Aorta (tissue), 5 donors: ENCODE measurements at regions not wholly inside any gene's neighbourhood (a gene's known extent, or its start where the extent isn't known, plus 50 kb on each side); places are given as distances from the start of the nearest gene placed in this dataset.
"Not testable (repeated sequence)": the region's sequence is repeated elsewhere in the genome, so short reads cannot be mapped to it uniquely, and the experiment has no call there.

Source experiments
- ATAC-seq: fragments of 200-7000 bp; cut with Tn5 transposase; one replicate; pipeline ENCODE4 v1.9.1; 2022; ENCODE audit warnings: moderate library complexity; ENCODE audit not compliant: low FRiP score
- DNase-seq, 2 donors: peaks; one replicate each; pipeline ENCODE4 v3.0.0-alpha.2; 2020
- H3K27ac ChIP-seq, 2 donors: one replicate each; pipeline ENCODE4 v1.5.1; 2013; ENCODE audit warnings: low read length in 2 of 2, mild to moderate bottlenecking in 2 of 2, moderate library complexity in 2 of 2, control low read depth in 1 of 2, inconsistent platforms in 1 of 2, low read depth in 1 of 2
- H3K27me3 ChIP-seq, 2 donors: one replicate each; pipeline ENCODE4 v1.6.1; 2013; ENCODE audit warnings: control low read depth in 1 of 2, low read length in 1 of 2, mild to moderate bottlenecking in 1 of 2, moderate library complexity in 1 of 2; ENCODE audit not compliant: insufficient read depth in 2 of 2, control insufficient read depth in 1 of 2
- H3K36me3 ChIP-seq, 2 donors: one replicate each; pipeline ENCODE4 v1.6.1; 2013; ENCODE audit warnings: control low read depth in 1 of 2, low read length in 1 of 2, mild to moderate bottlenecking in 1 of 2; ENCODE audit not compliant: insufficient read depth in 2 of 2, control insufficient read depth in 1 of 2
- H3K4me1 ChIP-seq, 2 donors: one replicate each; pipeline ENCODE4 v1.6.1; 2013; ENCODE audit warnings: low read length in 2 of 2, control low read depth in 1 of 2, mild to moderate bottlenecking in 1 of 2, moderate library complexity in 1 of 2; ENCODE audit not compliant: insufficient read depth in 2 of 2, control insufficient read depth in 1 of 2
- H3K4me3 ChIP-seq, 2 donors: one replicate each; pipeline ENCODE4 v1.5.1; 2013; ENCODE audit warnings: low read length in 2 of 2, control low read depth in 1 of 2, mild to moderate bottlenecking in 1 of 2
- H3K9me3 ChIP-seq: one replicate; pipeline ENCODE4 v1.6.1; 2013; ENCODE audit warnings: mild to moderate bottlenecking, low read length; ENCODE audit not compliant: control insufficient read depth
- WGBS, 2 donors: extraction: QIAGEN DNeasy Blood & Tissue Kit; methylation state at CpG; one replicate each; pipeline ENCODE4 v1.1.7; 2013; 5-methylcytosine and 5-hydroxymethylcytosine counted together
- intact Hi-C, 2 donors: fragments of 100-400 bp; cut with DNase I; formaldehyde crosslinking; loops; one replicate each; pipeline versions ENCODE4 v1.14.2 to v1.15.0; 2022
- donor health status: healthy with polysubstance abuse.
- donor health status: Bipolar disorder and iron deficiency.
- donor health status: DM: no; HTN: no; CAD: no.
- donor health status: DM: no; HTN: no; CAD: no.
- donor health status: DM: yes; HTN: yes; CAD: no.

DNA sequence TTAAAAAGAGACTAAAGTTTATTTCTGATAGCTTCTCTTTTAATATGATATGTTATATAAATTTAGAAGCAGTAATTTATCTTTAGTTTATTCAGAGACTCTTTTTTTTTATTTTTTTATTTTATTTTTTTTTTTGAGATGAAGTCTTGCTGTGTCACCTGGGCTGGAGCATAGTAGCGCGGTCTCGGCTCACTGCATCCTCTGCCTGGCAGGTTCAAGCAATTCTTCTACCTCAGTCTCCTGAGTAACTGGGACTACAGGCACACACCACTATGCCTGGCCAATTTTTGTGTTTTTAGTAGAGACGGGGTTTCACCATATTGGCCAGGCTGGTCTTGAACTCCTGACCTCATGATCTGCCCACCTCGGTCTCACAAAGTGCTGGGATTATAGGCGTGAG lies 89.6 kb downstream of the DISP1 start:
- Histone ChIP-seq H3K4me3 (no peak overlapping the region), H3K4me1 (no peaks in the 10 kb centered on the region), H3K36me3 (no peaks in the 10 kb centered on the region), H3K9me3 (no peaks in the 10 kb centered on the region), H3K27me3 (no peaks in the 10 kb centered on the region), H3K27ac (no peak overlapping the region)
- ATAC-seq: no peak
- no peak for DNase-seq
- intact Hi-C loops: no loop called here
- WGBS, 2 donors: 86 to 92% methylated on average over 6 of the region's 6 CpGs

DNA sequence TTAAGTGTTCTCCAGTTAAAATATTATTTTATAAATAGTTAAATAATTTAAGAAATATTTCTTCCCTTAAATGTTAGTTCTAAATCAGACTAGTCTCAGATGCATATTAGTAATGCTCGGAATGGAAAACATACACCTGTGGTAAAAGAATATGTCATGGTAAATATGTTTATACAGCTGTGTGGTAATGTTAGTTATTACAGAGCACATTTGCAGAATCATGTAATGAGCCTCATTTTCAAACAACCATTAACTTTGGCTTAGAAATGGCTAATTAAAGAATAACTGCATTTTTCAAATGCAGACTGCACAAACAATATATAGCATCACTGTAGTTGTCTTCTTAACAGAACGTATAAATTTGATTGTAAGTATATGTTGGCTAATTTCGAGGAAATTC lies 90.3 kb downstream of the DISP1 start:
- ATAC-seq: no peak
- intact Hi-C loops: no loop called here
- WGBS, 2 donors: 91 to 98% methylated on average over 3 of the region's 3 CpGs

DNA sequence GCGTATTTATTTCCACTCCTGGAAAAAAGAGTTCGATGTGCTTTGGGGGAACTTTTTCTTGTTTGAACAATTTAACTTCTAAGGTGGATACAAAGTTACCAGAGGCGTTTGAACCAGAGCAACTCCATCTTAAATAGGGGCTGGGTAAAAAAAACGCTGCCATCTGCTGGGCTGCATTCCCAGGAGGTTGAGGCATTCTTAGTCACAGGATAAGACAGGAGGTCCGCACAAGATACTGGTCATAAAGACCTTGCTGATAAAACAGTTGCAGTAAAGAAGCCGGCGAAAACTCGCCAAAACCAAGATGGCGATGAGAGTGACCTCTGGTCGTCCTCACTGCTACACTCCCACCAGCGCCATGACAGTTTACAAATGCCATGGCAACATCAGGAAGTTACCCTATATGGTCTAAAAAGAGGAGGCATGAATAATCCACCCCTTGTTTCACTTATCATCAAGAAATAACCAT lies 91.5 kb downstream of the DISP1 start:
- H3K4me1 ChIP-seq, ATAC-seq, H3K4me3 ChIP-seq, H3K36me3 ChIP-seq, H3K27me3 ChIP-seq, DNase-seq, H3K9me3 ChIP-seq, intact Hi-C loops, H3K27ac ChIP-seq: not testable (repeated sequence)
- 94 to 95% methylated on average over 11 of the region's 11 CpGs for WGBS, 2 donors

More for the DNA sequence above, 90.3 kb downstream of the DISP1 start:
- no peaks in the 10 kb centered on the region for H3K36me3 ChIP-seq
- H3K4me3 ChIP-seq: no peak overlapping the region
- no peaks in the 10 kb centered on the region for H3K9me3 ChIP-seq
- H3K27ac ChIP-seq: no peak overlapping the region
- H3K4me1 ChIP-seq: peaks cover 0 to 3% of the 10 kb centered on the region in 2 donors
- H3K27me3 ChIP-seq: no peaks in the 10 kb centered on the region
- no peak for DNase-seq

DNA sequence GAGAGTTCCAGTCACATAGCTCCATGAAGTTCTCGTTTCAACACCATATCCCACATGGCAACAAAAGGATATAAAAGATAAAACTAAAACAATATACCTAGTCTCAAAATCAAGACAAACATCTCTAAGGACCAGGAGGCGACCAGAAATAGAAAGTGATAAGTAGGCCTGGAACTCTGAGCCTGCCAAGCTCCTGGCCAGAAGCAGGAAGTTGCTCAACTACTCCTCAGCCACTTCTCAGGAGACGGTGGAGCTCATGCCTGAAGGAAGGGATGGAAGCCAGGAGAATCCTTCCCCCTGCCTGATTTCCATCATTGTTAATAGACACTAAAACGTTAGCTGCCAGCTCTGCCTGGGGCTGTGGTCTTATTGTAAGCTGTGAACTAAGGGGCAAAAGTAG lies 94.7 kb downstream of the DISP1 start:
- intact Hi-C loops: no loop called here
- Histone ChIP-seq H3K36me3 (no peaks in the 10 kb centered on the region), H3K27me3 (no peaks in the 10 kb centered on the region), H3K27ac (no peak overlapping the region), H3K4me3 (no peak overlapping the region), H3K4me1 (peaks cover 0 to 3% of the 10 kb centered on the region in 2 donors), H3K9me3 (no peaks in the 10 kb centered on the region)
- ATAC-seq: peak; percentile 78
- peak in 1 of 2 donors; percentile 60 for DNase-seq
- 16 to 24% methylated on average over 4 of the region's 4 CpGs for WGBS, 2 donors

DNA sequence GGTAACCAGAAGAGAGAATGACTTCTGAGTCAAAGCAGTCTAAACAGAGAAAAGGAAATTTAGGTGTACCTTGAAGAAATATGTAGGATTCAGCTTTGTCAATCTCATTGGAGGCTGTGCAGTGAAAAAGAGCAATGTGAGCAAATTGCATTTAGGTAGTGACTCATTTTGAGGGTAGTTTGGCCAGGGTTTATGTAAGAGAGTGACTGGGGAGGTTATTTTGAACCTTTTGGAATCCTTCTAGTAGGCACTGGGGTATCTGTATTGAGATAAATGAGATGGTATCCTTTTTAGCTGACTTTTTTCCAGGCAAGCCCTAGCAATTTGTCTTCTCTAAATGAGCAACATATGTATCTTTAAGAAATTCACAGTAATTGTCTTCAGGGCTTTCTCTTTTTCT lies 95.9 kb downstream of the DISP1 start:
- intact Hi-C loops: loop anchor here in 1 of 2 donors (5.0 kb wide), 1 partner anchor 93 kb away; the partner anchor contains the start of gene DISP1
- H3K36me3 ChIP-seq: no peaks in the 10 kb centered on the region
- DNase-seq (no peak), ATAC-seq (no peak)
- no peaks in the 10 kb centered on the region for H3K27me3 ChIP-seq
- H3K27ac ChIP-seq: no peak overlapping the region
- no peak overlapping the region for H3K4me3 ChIP-seq
- H3K4me1 ChIP-seq: peaks cover 3% of the 10 kb centered on the region in 2 donors
- H3K9me3 ChIP-seq: no peaks in the 10 kb centered on the region

DNA sequence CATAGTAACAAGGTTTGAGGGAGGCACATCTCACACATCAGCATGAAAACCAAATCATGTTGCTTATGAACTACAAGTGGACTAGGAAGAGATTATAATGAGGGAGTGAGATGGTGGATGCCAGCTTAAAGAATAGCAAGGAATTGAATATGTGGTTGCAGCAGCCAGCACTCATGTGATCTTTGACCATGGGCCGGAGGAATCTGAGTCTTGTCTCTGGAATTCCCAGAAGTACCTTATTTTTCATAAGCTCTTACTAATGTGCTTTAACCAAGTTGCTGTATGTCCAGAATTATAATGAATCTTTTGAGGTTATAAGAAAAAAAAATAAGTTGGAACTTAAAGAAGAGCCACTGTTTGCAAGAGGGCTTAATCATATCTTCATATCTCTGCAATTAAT lies 97.0 kb downstream of the DISP1 start:
- Histone ChIP-seq H3K36me3 (no peaks in the 10 kb centered on the region), H3K4me3 (no peak overlapping the region), H3K27me3 (no peaks in the 10 kb centered on the region), H3K4me1 (peaks cover 3% of the 10 kb centered on the region in 2 donors), H3K27ac (no peak overlapping the region), H3K9me3 (peaks cover 2% of the 10 kb centered on the region)
- WGBS, 2 donors: 71 to 88% methylated on average over 1 of the region's 1 CpG
- intact Hi-C loops: loop anchor here in 1 of 2 donors (5.0 kb wide), 1 partner anchor 95 kb away; the partner anchor contains the start of gene DISP1
- ATAC-seq (no peak), DNase-seq (no peak)

DNA sequence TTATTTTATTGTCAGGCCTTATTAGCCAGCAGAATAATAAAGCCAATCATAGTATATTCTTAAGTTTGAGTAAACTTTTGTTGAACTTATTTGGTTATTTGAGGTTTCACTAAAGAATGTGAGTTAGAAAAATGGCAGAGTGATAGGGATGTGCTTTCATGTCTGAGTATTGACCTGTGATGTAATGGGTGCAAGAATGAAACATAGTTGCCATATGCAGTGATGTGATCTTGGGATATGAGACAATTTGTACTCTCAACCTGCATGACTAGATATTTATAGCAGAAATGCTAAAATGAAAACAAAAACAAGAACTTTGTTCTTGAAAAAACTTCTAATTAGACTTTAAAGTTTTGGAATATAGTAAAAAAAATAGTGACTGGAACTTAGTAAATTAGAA lies 97.9 kb downstream of the DISP1 start:
- Histone ChIP-seq H3K27ac (no peak overlapping the region), H3K36me3 (no peaks in the 10 kb centered on the region), H3K4me3 (no peak overlapping the region), H3K27me3 (no peaks in the 10 kb centered on the region), H3K9me3 (peaks cover 5% of the 10 kb centered on the region), H3K4me1 (peaks cover 3% of the 10 kb centered on the region in 2 donors)
- intact Hi-C loops: loop anchor here in 1 of 2 donors (5.0 kb wide), 1 partner anchor 95 kb away; the partner anchor contains the start of gene DISP1
- no peak for ATAC-seq
- no peak for DNase-seq

DNA sequence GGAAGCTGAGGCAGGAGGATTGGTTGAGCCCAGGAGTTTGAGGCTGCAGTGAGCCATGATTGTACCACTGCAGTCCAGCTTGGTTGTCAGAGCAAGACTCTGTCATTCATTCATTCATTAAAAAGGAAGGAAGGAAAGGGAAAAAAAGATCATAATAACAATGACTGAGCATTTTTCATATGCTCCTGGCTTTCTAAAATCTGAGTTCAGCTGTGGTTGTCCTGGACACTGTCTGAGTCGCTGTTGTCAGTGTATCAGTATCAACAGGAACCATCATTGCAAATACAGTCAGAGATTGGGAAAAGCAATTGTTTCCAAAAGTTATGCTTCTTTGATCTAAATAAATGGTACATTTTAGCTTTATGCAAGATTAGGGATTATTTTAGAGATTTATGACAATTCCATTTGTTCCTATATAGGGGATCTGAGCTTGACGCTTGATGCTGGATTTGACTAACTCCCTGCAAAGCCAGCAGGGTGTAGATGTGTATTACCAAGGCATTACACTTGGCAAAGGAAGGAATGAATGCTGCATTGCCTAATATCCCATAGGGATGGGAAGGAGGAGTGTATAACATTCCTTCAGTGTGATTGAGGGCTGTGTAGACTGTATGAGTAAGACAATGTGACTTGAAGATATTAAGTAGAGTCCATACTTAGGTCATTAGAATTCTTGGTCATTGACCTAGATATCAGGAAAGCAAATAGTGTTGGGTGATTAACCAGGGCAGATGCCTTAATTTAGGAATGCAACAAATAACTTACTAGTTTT lies 100.2 kb downstream of the DISP1 start:
- Histone ChIP-seq H3K4me3 (no peak overlapping the region), H3K9me3 (peaks cover 5% of the 10 kb centered on the region), H3K36me3 (no peaks in the 10 kb centered on the region), H3K27ac (no peak overlapping the region), H3K4me1 (peaks cover 0 to 3% of the 10 kb centered on the region in 2 donors), H3K27me3 (no peaks in the 10 kb centered on the region)
- DNase-seq: no peak
- WGBS, 2 donors: 97 to 98% methylated on average over 2 of the region's 2 CpGs
- intact Hi-C loops: loop anchor here in 1 of 2 donors (5.0 kb wide), 1 partner anchor 98 kb away; the partner anchor contains the start of gene DISP1
- ATAC-seq: no peak

DNA sequence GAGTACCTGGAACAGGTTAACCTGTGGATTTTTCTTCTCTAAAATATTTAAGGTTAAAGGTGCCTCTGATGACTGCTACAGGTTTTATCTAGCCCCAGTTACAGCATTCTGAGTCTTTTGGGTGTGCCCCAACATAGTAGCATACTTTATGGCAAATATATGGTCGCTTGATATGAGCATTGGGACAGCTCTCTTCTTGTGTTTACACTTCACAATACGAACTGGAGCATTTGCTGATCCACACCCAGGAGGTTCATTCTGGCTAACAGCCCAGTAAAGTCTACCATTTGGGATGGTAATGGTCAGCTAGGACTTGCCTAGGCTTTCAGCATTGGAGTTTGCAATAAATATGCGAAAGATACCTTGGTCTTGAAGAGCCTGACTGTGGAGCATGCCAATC lies 101.3 kb downstream of the DISP1 start:
- intact Hi-C loops: no loop called here
- no peaks in the 10 kb centered on the region for H3K36me3 ChIP-seq
- ATAC-seq (no peak), DNase-seq (no peak)
- WGBS, 2 donors: 86 to 88% methylated on average over 3 of the region's 3 CpGs
- peaks cover 0 to 3% of the 10 kb centered on the region in 2 donors for H3K4me1 ChIP-seq
- no peaks in the 10 kb centered on the region for H3K27me3 ChIP-seq
- H3K9me3 ChIP-seq: peaks cover 5% of the 10 kb centered on the region
- H3K27ac ChIP-seq: no peak overlapping the region
- no peak overlapping the region for H3K4me3 ChIP-seq
